NCI-H2029 (cell line): ENCODE measurements at regions not wholly inside any gene's neighbourhood (a gene's known extent, or its start where the extent isn't known, plus 50 kb on each side); places are given as distances from the start of the nearest gene placed in this dataset.

Experiments used
- DNase-seq: peaks from one replicate; lab custom pipeline; 2025; lab: John Stamatoyannopoulos, UW

GRCh38 chrX:150298841-150299551 is 64.1 kb upstream of the MAMLD1 start:
- DNase-seq, result no peak

- DNase-seq, result no peak
Measured at GRCh38 chrX:150299579-150299978, 63.5 kb upstream of the MAMLD1 start.

GRCh38 chrX:150303386-150304097 is 59.6 kb upstream of the MAMLD1 start:
- DNase-seq, result no peak

- DNase-seq, result no peak
Measured at GRCh38 chrX:150306002-150306401, 57.1 kb upstream of the MAMLD1 start.

- DNase-seq, result no peak
Measured at GRCh38 chrX:150308041-150308440, 55.1 kb upstream of the MAMLD1 start.

GRCh38 chrX:150308532-150309157 is 54.5 kb upstream of the MAMLD1 start:
- no peak for DNase-seq

- DNase-seq, result no peak
Measured at GRCh38 chrX:150310417-150310816, 52.7 kb upstream of the MAMLD1 start.

- no peak for DNase-seq
Measured at GRCh38 chrX:150310881-150311280, 52.2 kb upstream of the MAMLD1 start.

GRCh38 chrX:150312931-150313330 is 50.2 kb upstream of the MAMLD1 start:
- no peak for DNase-seq
